Gastrocnemius medialis (tissue), 4 donors: ENCODE measurements at regions not wholly inside any gene's neighbourhood (a gene's known extent, or its start where the extent isn't known, plus 50 kb on each side); places are given as distances from the start of the nearest gene placed in this dataset.

ENCODE experiments used
- POLR2A ChIP-seq, 2 donors: fragments of 450-650 bp; IDR thresholded peaks; one replicate each; pipeline ENCODE4 v1.6.1; 2017; ENCODE audit warnings: antibody characterized with exemption in 2 of 2, mild to moderate bottlenecking in 2 of 2, moderate library complexity in 2 of 2
- TF ChIP-seq, protein P1 (sequence below), 5 experiments: fragments of 450-650 bp in 3 of 5; fragments of 200-600 bp in 2 of 5; sonication (generic) in 2 of 5; IDR thresholded peaks in 4 of 5; conservative IDR thresholded peaks in 1 of 5; 1 replicate in 4 of 5; 2 replicates in 1 of 5; pipeline ENCODE4 v1.5.1; 2016 to 2019; ENCODE audit warnings: antibody characterized with exemption in 5 of 5, mild to moderate bottlenecking in 3 of 5, moderate library complexity in 3 of 5

- TF ChIP-seq, protein P1, sequence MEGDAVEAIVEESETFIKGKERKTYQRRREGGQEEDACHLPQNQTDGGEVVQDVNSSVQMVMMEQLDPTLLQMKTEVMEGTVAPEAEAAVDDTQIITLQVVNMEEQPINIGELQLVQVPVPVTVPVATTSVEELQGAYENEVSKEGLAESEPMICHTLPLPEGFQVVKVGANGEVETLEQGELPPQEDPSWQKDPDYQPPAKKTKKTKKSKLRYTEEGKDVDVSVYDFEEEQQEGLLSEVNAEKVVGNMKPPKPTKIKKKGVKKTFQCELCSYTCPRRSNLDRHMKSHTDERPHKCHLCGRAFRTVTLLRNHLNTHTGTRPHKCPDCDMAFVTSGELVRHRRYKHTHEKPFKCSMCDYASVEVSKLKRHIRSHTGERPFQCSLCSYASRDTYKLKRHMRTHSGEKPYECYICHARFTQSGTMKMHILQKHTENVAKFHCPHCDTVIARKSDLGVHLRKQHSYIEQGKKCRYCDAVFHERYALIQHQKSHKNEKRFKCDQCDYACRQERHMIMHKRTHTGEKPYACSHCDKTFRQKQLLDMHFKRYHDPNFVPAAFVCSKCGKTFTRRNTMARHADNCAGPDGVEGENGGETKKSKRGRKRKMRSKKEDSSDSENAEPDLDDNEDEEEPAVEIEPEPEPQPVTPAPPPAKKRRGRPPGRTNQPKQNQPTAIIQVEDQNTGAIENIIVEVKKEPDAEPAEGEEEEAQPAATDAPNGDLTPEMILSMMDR (IDR thresholded peaks at IDR 0.05 in 4 of 5, conservative IDR thresholded peaks at IDR 0.05 in 1 of 5), result no peak
- no peak for TF ChIP-seq POLR2A (IDR thresholded peaks at IDR 0.05)
Measured at GRCh38 chr1:115173151-115173550, 83.8 kb upstream of the TSPAN2 start.
